K562 (cell line): ENCODE measurements at regions not wholly inside any gene's neighbourhood (a gene's known extent, or its start where the extent isn't known, plus 50 kb on each side); places are given as distances from the start of the nearest gene placed in this dataset.

Experiments used
- ATAC-seq: fragments of 200-7000 bp; cut with Tn5 transposase; 3 replicates; pipeline ENCODE4 v1.9.1; 2020; ENCODE audit warnings: moderate library complexity
- BruUV-seq: library from RNA; stranded (reverse); fragments of 400-500 nt; replicated peaks from 2 replicates; lab custom pipeline; 2021; lab: Mats Ljungman, UMichigan
- CTCF ChIA-PET: fragments of 300-600 bp; formaldehyde crosslinking; extraction: SDS; loops from one replicate; lab custom pipeline; 2021; ENCODE audit warnings: low intra/inter-chr PET ratio; lab: Yijun Ruan, JAX
- POLR2A ChIA-PET: fragments of 300-600, 350-650 bp; sonication (Branson Sonifier 250); formaldehyde crosslinking; extraction: SDS; loops from one replicate; lab custom pipeline; 2021; ENCODE audit warnings: antibody characterized with exemption, inconsistent platforms; lab: Yijun Ruan, JAX
- DNase-seq, 4 experiments: peaks; one replicate each; pipeline versions ENCODE4 v3.0.0 to v3.0.0-alpha.2; 2011 to 2018; ENCODE audit warnings: low spot score in 3 of 4, mixed read lengths in 3 of 4; ENCODE audit errors: extremely low read depth in 1 of 4
- FAIRE-seq: peaks from 2 replicates; lab custom pipeline; 2011; peaks lifted over from hg19 to GRCh38; lab: Jason Lieb, UNC
- H2AFZ ChIP-seq: 2 replicates; pipeline ENCODE4 v1.6.0; 2011; ENCODE audit warnings: low read depth, low read length, control low read depth, inconsistent platforms
- H3K27ac ChIP-seq: fragments of 200-600 bp; 3 replicates; pipeline ENCODE4 v1.8.0; 2011; ENCODE audit warnings: low read depth, mild to moderate bottlenecking, control low read depth, inconsistent platforms, low read length, moderate library complexity, mixed read lengths; ENCODE audit errors: extremely low read depth
- H3K27me3 ChIP-seq, 2 experiments: fragments of 300-600 bp in 1 of 2; 2 replicates in 1 of 2; 3 replicates in 1 of 2; pipeline versions ENCODE4 v1.6.0 to v1.8.0; 2011; ENCODE audit warnings: inconsistent platforms in 2 of 2, low read length in 2 of 2, mild to moderate bottlenecking in 1 of 2, mixed read lengths in 1 of 2, moderate library complexity in 1 of 2; ENCODE audit not compliant: control insufficient read depth in 2 of 2, insufficient read depth in 2 of 2
- H3K36me3 ChIP-seq: fragments of 300-600 bp; 3 replicates; pipeline ENCODE4 v1.8.0; 2011; ENCODE audit warnings: mild to moderate bottlenecking, low read length, inconsistent platforms; ENCODE audit not compliant: control insufficient read depth, insufficient read depth
- H3K4me1 ChIP-seq, 2 experiments: fragments of 200-600 bp in 1 of 2; replicated peaks in 1 of 2; 2 replicates in 1 of 2; 3 replicates in 1 of 2; pipeline versions ENCODE4 v1.5.1 to v1.8.0; 2011; ENCODE audit warnings: inconsistent platforms in 2 of 2, low read length in 2 of 2, mild to moderate bottlenecking in 1 of 2, mixed read lengths in 1 of 2, moderate library complexity in 1 of 2; ENCODE audit not compliant: control insufficient read depth in 2 of 2, insufficient read depth in 2 of 2
- H3K4me2 ChIP-seq: 2 replicates; pipeline ENCODE4 v1.6.1; 2011; ENCODE audit warnings: low read length, control low read depth, inconsistent platforms, mixed read lengths; ENCODE audit not compliant: insufficient read depth
- H3K4me3 ChIP-seq: fragments of 200-600 bp; sonication (generic), shearing (Covaris generic); 2 replicates; pipeline ENCODE4 v1.5.1; 2016; ENCODE audit warnings: control low read depth, inconsistent platforms
- H3K79me2 ChIP-seq: fragments of 200-600 bp; 3 replicates; pipeline ENCODE4 v1.8.0; 2011; ENCODE audit warnings: low read length, inconsistent platforms; ENCODE audit not compliant: control insufficient read depth, insufficient read depth
- H3K9ac ChIP-seq, 2 experiments: 2 replicates each; pipeline versions ENCODE4 v1.6.0 to v1.6.1; 2011; ENCODE audit warnings: low read depth in 2 of 2, low read length in 2 of 2, control low read depth in 1 of 2, inconsistent platforms in 1 of 2, mild to moderate bottlenecking in 1 of 2, mixed read lengths in 1 of 2; ENCODE audit not compliant: insufficient read depth in 1 of 2
- H3K9me1 ChIP-seq: one replicate; pipeline ENCODE4 v1.6.0; 2011; ENCODE audit warnings: inconsistent platforms, mild to moderate bottlenecking, low read length, moderate library complexity; ENCODE audit not compliant: control insufficient read depth, insufficient read depth
- H3K9me3 ChIP-seq: replicated peaks from 2 replicates; pipeline ENCODE4 v1.5.1; 2011; ENCODE audit warnings: low read depth, low read length, inconsistent platforms; ENCODE audit not compliant: control insufficient read depth, insufficient read depth
- H4K20me1 ChIP-seq: replicated peaks from 2 replicates; pipeline ENCODE4 v1.6.1; 2011; ENCODE audit warnings: low read length, inconsistent platforms, mixed read lengths; ENCODE audit not compliant: control insufficient read depth, insufficient read depth
- CEBPB ChIP-seq: fragments of 450-650 bp; IDR thresholded peaks from 2 replicates; pipeline ENCODE4 v1.6.1; 2016; ENCODE audit warnings: missing genetic modification characterization, missing compliant biosample characterization
- CREB5 ChIP-seq: fragments of 250-450 bp; sonication (Bioruptor Pico); IDR thresholded peaks from 2 replicates; pipeline ENCODE4 v1.5.0; 2020; ENCODE audit warnings: mild to moderate bottlenecking
- DEAF1 ChIP-seq: fragments of 450-650 bp; formaldehyde crosslinking; IDR thresholded peaks from 2 replicates; pipeline ENCODE4 v1.4.0; 2020; ENCODE audit warnings: mild to moderate bottlenecking, moderate library complexity
- MYNN ChIP-seq, 2 experiments: sonication (generic); formaldehyde crosslinking in 1 of 2; IDR thresholded peaks; 2 replicates each; pipeline versions ENCODE4 v1.5.0 to v1.6.1; 2016 to 2020; ENCODE audit warnings: antibody characterized with exemption in 1 of 2, missing genetic modification reagents in 1 of 2
- PCBP1 ChIP-seq: fragments of 200-400 bp; formaldehyde crosslinking; IDR thresholded peaks from 2 replicates; pipeline ENCODE4 v1.6.1; 2018; ENCODE audit warnings: mild to moderate bottlenecking, low read depth, low read length; ENCODE audit not compliant: poor library complexity, severe bottlenecking
- POU5F1 ChIP-seq: fragments of 150-350 bp; IDR thresholded peaks from 2 replicates; pipeline ENCODE4 v1.6.1; 2014; ENCODE audit warnings: borderline replicate concordance, low read length, low read depth, mild to moderate bottlenecking; ENCODE audit not compliant: partially characterized antibody
- PREB ChIP-seq: sonication (generic); formaldehyde crosslinking; IDR thresholded peaks from 2 replicates; pipeline ENCODE4 v1.8.1; 2023; ENCODE audit warnings: mild to moderate bottlenecking, missing genetic modification reagents
- RFX7 ChIP-seq: fragments of 250-450 bp; sonication (Bioruptor Pico); IDR thresholded peaks from 2 replicates; pipeline ENCODE4 v1.5.1; 2021; ENCODE audit warnings: mild to moderate bottlenecking
- SP2 ChIP-seq: IDR thresholded peaks from 2 replicates; pipeline ENCODE4 v1.6.1; 2011; ENCODE audit warnings: mild to moderate bottlenecking, low read depth, low read length, moderate library complexity; ENCODE audit not compliant: poor library complexity, severe bottlenecking; ENCODE audit errors: extremely low read depth
- SRF ChIP-seq, 2 experiments: fragments of 250-450, 450-650 bp in 1 of 2; sonication (Bioruptor Pico) in 1 of 2; sonication (generic) in 1 of 2; formaldehyde crosslinking; IDR thresholded peaks; 2 replicates each; pipeline versions ENCODE4 v1.5.0 to v1.5.1; 2020 to 2022; ENCODE audit warnings: mild to moderate bottlenecking in 1 of 2, missing genetic modification reagents in 1 of 2
- TRIM24 ChIP-seq, 2 experiments: fragments of 450-650 bp; IDR thresholded peaks; 2 replicates each; pipeline ENCODE4 v1.6.1; 2016
- TRIM25 ChIP-seq: fragments of 450-650 bp; IDR thresholded peaks from 2 replicates; pipeline ENCODE4 v1.7.0; 2016; ENCODE audit warnings: borderline replicate concordance
- ZNF232 ChIP-seq: sonication (generic); formaldehyde crosslinking; IDR thresholded peaks from 2 replicates; pipeline ENCODE4 v1.8.0; 2022; ENCODE audit warnings: mild to moderate bottlenecking, missing genetic modification reagents
- ZNF398 ChIP-seq: fragments of 250-450 bp; sonication (Bioruptor Pico); IDR thresholded peaks from 2 replicates; pipeline ENCODE4 v1.8.0; 2021; ENCODE audit warnings: moderate library complexity, mild to moderate bottlenecking, inconsistent platforms
- ZNF644 ChIP-seq: fragments of 200-800 bp; sonication (Bioruptor generic); IDR thresholded peaks from 2 replicates; pipeline ENCODE4 v1.6.1; 2016; ENCODE audit warnings: low read depth, missing genetic modification characterization, missing compliant biosample characterization
- WGBS: fragments of 100-300 bp; shearing (Covaris generic); methylation state at CpG from one replicate; pipeline ENCODE4 v1.1.6; 2016; ENCODE audit warnings: low coverage, mixed read lengths; ENCODE audit not compliant: insufficient coverage; ENCODE audit errors: missing lambda C conversion rate; 5-methylcytosine and 5-hydroxymethylcytosine counted together
- in situ Hi-C: fragments of 300-500 bp; cut with MboI; formaldehyde crosslinking; loops from 4 replicates; pipeline ENCODE4 v1.15.0; 2018; ENCODE audit warnings: inconsistent platforms, mixed read lengths
- intact Hi-C: fragments of 100-400 bp; cut with micrococcal nuclease; formaldehyde crosslinking; loops from 2 replicates; pipeline ENCODE4 v1.14.2; 2022

GRCh38 chr3:174346571-174346970, 512.6 kb upstream of the NAALADL2 start:
- Histone ChIP-seq H3K36me3 (no peaks in the 10 kb centered on the region), H3K79me2 (no peaks in the 10 kb centered on the region), H3K9me3 (no peaks in the 10 kb centered on the region; the same call in 1 of the 2 replicates), H3K4me1 (no peaks in the 10 kb centered on the region), H3K4me2 (no peak overlapping the region), H3K27me3 (no peaks in the 10 kb centered on the region), H3K27ac (no peak overlapping the region), H3K4me3 (no peak overlapping the region), H4K20me1 (no peaks in the 10 kb centered on the region), H3K9ac (no peak overlapping the region), H2AFZ (no peak overlapping the region), H3K9me1 (no peaks in the 10 kb centered on the region)
- BruUV-seq, result no TSS peak
- in situ Hi-C loops (no loop called here), intact Hi-C loops (no loop called here)
- ATAC-seq (no peak), FAIRE-seq (no peak), DNase-seq (no peak)
- CTCF ChIA-PET, result no interaction called here
- 0% methylated on average over 1 of the region's 1 CpG for WGBS
- TF ChIP-seq PCBP1 (no peak), PREB (CRISPR knock-in tag) (no peak), DEAF1 (no peak), CREB5 (CRISPR knock-in tag) (no peak), ZNF644 (no peak), SP2 (no peak), ZNF398 (CRISPR knock-in tag) (no peak), SRF (CRISPR knock-in tag; IDR thresholded peaks at IDR 0.05) (no peak), RFX7 (CRISPR knock-in tag) (no peak), CEBPB (tag) (no peak), MYNN (IDR thresholded peaks at IDR 0.05) (no peak), MYNN (CRISPR knock-in tag; IDR thresholded peaks at IDR 0.05) (no peak), TRIM24 (IDR thresholded peaks at IDR 0.05) (no peak), POU5F1 (no peak), TRIM25 (no peak), ZNF232 (CRISPR knock-in tag) (no peak)
- POLR2A ChIA-PET, result no interaction called here
